H1 (cell line): ENCODE measurements at regions not wholly inside any gene's neighbourhood (a gene's known extent, or its start where the extent isn't known, plus 50 kb on each side); places are given as distances from the start of the nearest gene placed in this dataset.

Experiments used
- CTCF ChIA-PET: fragments of 300-600 bp; sonication (Branson Sonifier 250); formaldehyde crosslinking; loops from one replicate; lab custom pipeline; 2021; ENCODE audit not compliant: partially characterized antibody; lab: Charles Lee
- POLR2A ChIA-PET: fragments of 300-600 bp; sonication (Branson Sonifier 250); formaldehyde crosslinking; loops from one replicate; lab custom pipeline; 2021; ENCODE audit warnings: inconsistent platforms; ENCODE audit not compliant: partially characterized antibody; lab: Charles Lee
- DNase-seq, 2 experiments: peaks; one replicate each; pipeline versions ENCODE4 v3.0.0 to v3.0.0-alpha.2; 2010 to 2022; ENCODE audit warnings: low spot score in 2 of 2, low read depth in 1 of 2, mixed read lengths in 1 of 2
- FAIRE-seq: peaks from 2 replicates; lab custom pipeline; 2011; peaks lifted over from hg19 to GRCh38; lab: Jason Lieb, UNC
- H2AFZ ChIP-seq: 2 replicates; pipeline ENCODE4 v1.8.1; 2012; ENCODE audit warnings: low read length, inconsistent platforms
- H2AK5ac ChIP-seq: 2 replicates; pipeline ENCODE4 v1.6.1; 2013; ENCODE audit warnings: low read depth, low read length
- H2BK120ac ChIP-seq: replicated peaks from 2 replicates; pipeline ENCODE3; 2013; ENCODE audit warnings: low read depth, low read length, inconsistent platforms
- H2BK12ac ChIP-seq: 2 replicates; pipeline ENCODE4 v1.6.1; 2013; ENCODE audit warnings: low read depth, low read length
- H2BK15ac ChIP-seq: 2 replicates; pipeline ENCODE4 v1.6.1; 2013; ENCODE audit warnings: low read length
- H2BK20ac ChIP-seq: 2 replicates; pipeline ENCODE4 v1.6.1; 2013; ENCODE audit warnings: low read length
- H2BK5ac ChIP-seq: 2 replicates; pipeline ENCODE4 v1.6.1; 2013; ENCODE audit warnings: low read depth, low read length
- H3K14ac ChIP-seq: 2 replicates; pipeline ENCODE4 v1.6.1; 2013; ENCODE audit warnings: inconsistent platforms; ENCODE audit not compliant: insufficient read length
- H3K18ac ChIP-seq: 2 replicates; pipeline ENCODE4 v1.6.1; 2013; ENCODE audit warnings: low read length; ENCODE audit errors: extremely low read depth
- H3K23ac ChIP-seq: 2 replicates; pipeline ENCODE4 v1.6.1; 2013; ENCODE audit warnings: inconsistent platforms; ENCODE audit not compliant: insufficient read length
- H3K23me2 ChIP-seq: 2 replicates; pipeline ENCODE4 v1.6.1; 2013; ENCODE audit warnings: low read depth, low read length
- H3K27ac ChIP-seq: 2 replicates; pipeline ENCODE4 v1.6.1; 2011; ENCODE audit warnings: low read depth, low read length, inconsistent platforms
- H3K27me3 ChIP-seq, 4 experiments: replicated peaks in 1 of 4; 1 replicate in 1 of 4; 2 replicates in 3 of 4; pipeline versions ENCODE4 v1.6.1 to v1.8.1; 2011 to 2013; ENCODE audit warnings: low read length in 3 of 4, mild to moderate bottlenecking in 3 of 4, inconsistent platforms in 2 of 4, mixed read lengths in 2 of 4, moderate library complexity in 1 of 4; ENCODE audit not compliant: control insufficient read depth in 3 of 4, insufficient read depth in 3 of 4; ENCODE audit errors: extremely low read depth in 1 of 4
- H3K36me3 ChIP-seq, 4 experiments: 2 replicates each; pipeline versions ENCODE4 v1.6.1 to v1.8.1; 2011 to 2013; ENCODE audit warnings: mild to moderate bottlenecking in 4 of 4, low read length in 3 of 4, moderate library complexity in 2 of 4, control low read depth in 1 of 4, inconsistent platforms in 1 of 4; ENCODE audit not compliant: insufficient read depth in 4 of 4, control insufficient read depth in 2 of 4
- H3K4ac ChIP-seq: replicated peaks from 2 replicates; pipeline ENCODE3; 2013; ENCODE audit warnings: low read length, low read depth, mixed read lengths, inconsistent platforms; ENCODE audit not compliant: insufficient read length
- H3K4me1 ChIP-seq, 4 experiments: replicated peaks in 1 of 4; 1 replicate in 1 of 4; 2 replicates in 3 of 4; pipeline versions ENCODE4 v1.6.1 to v1.8.1; 2011 to 2013; ENCODE audit warnings: low read length in 3 of 4, inconsistent platforms in 2 of 4, mixed read lengths in 1 of 4; ENCODE audit not compliant: insufficient read depth in 4 of 4, control insufficient read depth in 3 of 4
- H3K4me2 ChIP-seq, 2 experiments: 2 replicates each; pipeline versions ENCODE4 v1.6.1 to v1.8.1; 2011 to 2013; ENCODE audit warnings: low read depth in 2 of 2, low read length in 2 of 2, control low read depth in 1 of 2, inconsistent platforms in 1 of 2, mild to moderate bottlenecking in 1 of 2; ENCODE audit not compliant: insufficient read depth in 1 of 2
- H3K4me3 ChIP-seq, 4 experiments: fragments of 200-600, 300-600 bp in 1 of 4; sonication (generic), shearing (Covaris generic), sonication (Bioruptor Twin) in 1 of 4; 2 replicates each; pipeline versions ENCODE4 v1.5.1 to v1.8.1; 2011 to 2016; ENCODE audit warnings: low read length in 4 of 4, low read depth in 3 of 4, control low read depth in 2 of 4, inconsistent platforms in 2 of 4, mild to moderate bottlenecking in 2 of 4, mixed read lengths in 1 of 4, moderate library complexity in 1 of 4; ENCODE audit not compliant: insufficient read depth in 2 of 4; ENCODE audit errors: extremely low read depth in 1 of 4
- H3K56ac ChIP-seq: replicated peaks from 2 replicates; pipeline ENCODE3; 2013; ENCODE audit warnings: low read depth, mild to moderate bottlenecking, mixed read lengths, low read length, inconsistent platforms; ENCODE audit not compliant: insufficient read length
- H3K79me1 ChIP-seq: 2 replicates; pipeline ENCODE4 v1.6.1; 2013; ENCODE audit warnings: low read depth, low read length, control low read depth
- H3K79me2 ChIP-seq, 2 experiments: 2 replicates each; pipeline versions ENCODE4 v1.6.1 to v1.8.1; 2012 to 2013; ENCODE audit warnings: low read length in 2 of 2, mild to moderate bottlenecking in 2 of 2, inconsistent platforms in 1 of 2; ENCODE audit not compliant: insufficient read depth in 2 of 2, control insufficient read depth in 1 of 2
- H3K9ac ChIP-seq, 4 experiments: replicated peaks in 1 of 4; 1 replicate in 1 of 4; 2 replicates in 3 of 4; pipeline versions ENCODE4 v1.6.1 to v1.8.1; 2011 to 2013; ENCODE audit warnings: low read depth in 3 of 4, low read length in 3 of 4, control low read depth in 2 of 4, mild to moderate bottlenecking in 2 of 4, moderate library complexity in 2 of 4, inconsistent platforms in 1 of 4; ENCODE audit errors: extremely low read depth in 1 of 4
- H3K9me3 ChIP-seq, 2 experiments: 2 replicates each; pipeline versions ENCODE4 v1.6.1 to v1.8.1; 2012 to 2013; ENCODE audit warnings: mild to moderate bottlenecking in 2 of 2, moderate library complexity in 2 of 2, control low read depth in 1 of 2, inconsistent platforms in 1 of 2, low read depth in 1 of 2, low read length in 1 of 2, mixed read lengths in 1 of 2; ENCODE audit not compliant: insufficient read depth in 2 of 2
- H4K20me1 ChIP-seq, 2 experiments: replicated peaks in 1 of 2; 2 replicates each; pipeline versions ENCODE3 to v1.8.1; 2011 to 2013; ENCODE audit warnings: inconsistent platforms in 2 of 2, low read length in 2 of 2, mild to moderate bottlenecking in 1 of 2; ENCODE audit not compliant: insufficient read depth in 2 of 2, control insufficient read depth in 1 of 2
- H4K5ac ChIP-seq: 2 replicates; pipeline ENCODE4 v1.6.1; 2013; ENCODE audit warnings: low read length, low read depth, mixed read lengths, inconsistent platforms; ENCODE audit not compliant: insufficient read length
- H4K8ac ChIP-seq: 2 replicates; pipeline ENCODE4 v1.8.0; 2013; ENCODE audit warnings: mild to moderate bottlenecking, moderate library complexity, low read length, inconsistent platforms; ENCODE audit not compliant: insufficient read depth; ENCODE audit errors: extremely low read depth
- H4K91ac ChIP-seq: replicated peaks from 2 replicates; pipeline ENCODE3; 2013; ENCODE audit warnings: low read length, mixed read lengths, inconsistent platforms; ENCODE audit not compliant: insufficient read length
- CHD2 ChIP-seq: IDR thresholded peaks from 2 replicates; pipeline ENCODE4 v1.6.1; 2012; ENCODE audit warnings: low read length, improper control_type of control experiment
- EP300 ChIP-seq, 2 experiments: IDR thresholded peaks; 1 replicate in 1 of 2; 2 replicates in 1 of 2; pipeline ENCODE4 v1.6.1; 2011 to 2012; ENCODE audit warnings: low read depth in 2 of 2, low read length in 2 of 2, mild to moderate bottlenecking in 2 of 2, borderline replicate concordance in 1 of 2, inconsistent platforms in 1 of 2, moderate library complexity in 1 of 2
- HDAC6 ChIP-seq: IDR thresholded peaks from one replicate; pipeline ENCODE4 v1.7.1; 2012; ENCODE audit warnings: low read depth, mild to moderate bottlenecking, inconsistent platforms, low read length, moderate library complexity
- KDM4A ChIP-seq: IDR thresholded peaks from one replicate; pipeline ENCODE4 v1.7.1; 2012; ENCODE audit warnings: low read depth, mild to moderate bottlenecking, moderate library complexity, low read length, inconsistent platforms; ENCODE audit not compliant: severe bottlenecking
- PHF8 ChIP-seq: fragments of 200-600 bp; sonication (generic); conservative IDR thresholded peaks from 2 replicates; pipeline ENCODE4 v1.7.1; 2012; ENCODE audit warnings: low read depth, mild to moderate bottlenecking, inconsistent platforms, low read length, moderate library complexity
- POLR2A ChIP-seq, 2 experiments: IDR thresholded peaks; 1 replicate in 1 of 2; 2 replicates in 1 of 2; pipeline ENCODE4 v1.6.1; 2011; ENCODE audit warnings: low read depth in 2 of 2, low read length in 2 of 2, mild to moderate bottlenecking in 2 of 2; ENCODE audit errors: control extremely low read depth in 1 of 2
- RNF2 ChIP-seq: fragments of 200-900, 300-1000 bp; sonication (generic); IDR thresholded peaks from 2 replicates; pipeline ENCODE4 v1.7.1; 2016; ENCODE audit warnings: borderline replicate concordance, low read depth, mild to moderate bottlenecking, antibody characterized with exemption, low read length; ENCODE audit not compliant: poor library complexity, severe bottlenecking; ENCODE audit errors: missing control alignments
- SRF ChIP-seq: IDR thresholded peaks from 2 replicates; pipeline ENCODE4 v1.6.1; 2011; ENCODE audit warnings: mild to moderate bottlenecking, low read depth, low read length, moderate library complexity
- SUZ12 ChIP-seq: fragments of 200-600 bp; sonication (generic); IDR thresholded peaks from 2 replicates; pipeline ENCODE4 v1.6.1; 2012; ENCODE audit warnings: mild to moderate bottlenecking, inconsistent platforms, low read length, moderate library complexity, mixed read lengths
- TAF1 ChIP-seq: IDR thresholded peaks from 2 replicates; pipeline ENCODE4 v1.6.1; 2011; ENCODE audit warnings: mild to moderate bottlenecking, low read depth, low read length
- TBP ChIP-seq: IDR thresholded peaks from 2 replicates; pipeline ENCODE4 v1.6.1; 2011; ENCODE audit warnings: low read depth, low read length, improper control_type of control experiment
- WGBS, 2 experiments: shearing (Covaris generic) in 1 of 2; methylation state at CpG; one replicate each; pipeline versions ENCODE4 v1.1.6 to v1.1.7; 2013 to 2015; ENCODE audit warnings: low lambda C conversion rate in 2 of 2, mixed read lengths in 2 of 2, inconsistent platforms in 1 of 2, low coverage in 1 of 2, missing lambda C conversion rate in 1 of 2; ENCODE audit not compliant: insufficient replicate concordance in 2 of 2, insufficient coverage in 1 of 2, insufficient read length in 1 of 2; ENCODE audit errors: extremely low coverage in 1 of 2, missing lambda C conversion rate in 1 of 2; 5-methylcytosine and 5-hydroxymethylcytosine counted together

DNA sequence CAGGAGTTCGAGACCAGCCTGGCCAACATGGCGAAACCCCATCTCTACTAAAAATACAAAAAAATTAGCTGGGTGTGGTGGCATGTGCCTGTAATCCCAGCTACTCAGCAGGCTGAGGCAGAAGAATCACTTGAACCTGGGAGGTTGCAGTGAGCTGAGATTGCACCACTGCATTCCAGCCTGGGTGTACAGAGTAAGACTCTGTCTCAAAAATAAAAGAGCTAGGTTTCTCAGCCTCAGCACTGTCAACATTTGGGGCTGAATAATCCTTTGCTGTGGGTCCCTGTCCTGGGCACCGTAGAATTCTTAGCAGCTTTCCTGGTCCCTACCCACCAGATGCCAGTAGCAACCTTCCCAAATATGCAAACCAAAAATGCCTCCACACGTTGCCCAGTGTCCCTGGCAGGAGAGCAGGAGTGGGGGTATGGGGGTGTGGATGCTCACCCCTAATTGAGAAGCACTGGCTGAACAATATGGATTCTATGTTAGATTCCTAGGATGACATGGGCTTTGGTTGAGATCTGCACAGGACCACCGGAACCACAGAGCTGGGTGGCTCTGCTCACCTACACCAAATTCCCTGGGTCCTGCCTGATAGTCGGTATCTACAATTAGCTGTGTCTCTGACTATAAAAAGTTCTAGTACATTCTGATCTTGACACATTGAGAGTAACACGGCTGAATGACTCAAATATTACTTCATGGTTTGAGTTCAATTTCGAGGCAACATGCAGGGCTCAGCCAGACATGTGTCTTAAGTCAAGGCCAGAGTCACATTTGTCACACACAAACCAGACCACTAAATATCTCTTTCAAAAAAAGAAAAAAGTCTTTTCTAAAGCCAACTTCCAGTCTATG, 577.0 kb upstream of the MDFIC2 start:
- ChIA-PET POLR2A (no interaction called here), CTCF (interaction anchor here (0.9 to 1.6 kb wide), 2 partner anchors 11 to 340 kb away, joined by 4 to 6 read pairs; no protein-coding TSS in a partner anchor)
- H4K20me1 ChIP-seq: no peaks in the 10 kb centered on the region
- H3K9ac ChIP-seq: no peak overlapping the region
- no peak overlapping the region for H3K14ac ChIP-seq
- no peak overlapping the region for H2BK5ac ChIP-seq
- no peaks in the 10 kb centered on the region for H3K79me2 ChIP-seq
- no peak overlapping the region for H2AK5ac ChIP-seq
- H4K8ac ChIP-seq: no peak overlapping the region
- DNase-seq: no peak
- H3K23me2 ChIP-seq: no peaks in the 10 kb centered on the region
- no peaks in the 10 kb centered on the region for H3K27me3 ChIP-seq
- H2BK120ac ChIP-seq: no peak overlapping the region
- H4K5ac ChIP-seq: no peak overlapping the region
- H3K4me2 ChIP-seq: no peak overlapping the region
- H3K56ac ChIP-seq: no peak overlapping the region
- WGBS, 2 experiments: 85% methylated on average over 8 of the region's 8 CpGs; no CpG with 5 or more reads in 1 of the 2 experiments
- H3K18ac ChIP-seq: no peak overlapping the region
- H4K91ac ChIP-seq: no peak overlapping the region
- H2BK12ac ChIP-seq: no peak overlapping the region
- no peak overlapping the region for H2BK15ac ChIP-seq
- no peak overlapping the region for H3K4me3 ChIP-seq
- no peaks in the 10 kb centered on the region for H3K9me3 ChIP-seq
- H3K27ac ChIP-seq: no peak overlapping the region
- H3K4ac ChIP-seq: no peak overlapping the region
- H3K36me3 ChIP-seq: no peaks in the 10 kb centered on the region
- H3K4me1 ChIP-seq: no peaks in the 10 kb centered on the region
- no peak overlapping the region for H3K23ac ChIP-seq
- no peak overlapping the region for H2AFZ ChIP-seq
- no peaks in the 10 kb centered on the region for H3K79me1 ChIP-seq
- no peak overlapping the region for H2BK20ac ChIP-seq
- FAIRE-seq: no peak
- TF ChIP-seq TAF1 (no peak), SRF (no peak), CHD2 (no peak), HDAC6 (no peak), PHF8 (no peak), RNF2 (no peak), TBP (no peak), EP300 (IDR thresholded peaks at IDR 0.05; ENCODE audit: borderline replicate concordance in 1 of 2, low read depth in 2 of 2, low read length in 2 of 2) (no peak), POLR2A (IDR thresholded peaks at IDR 0.05; ENCODE audit: control extremely low read depth in 1 of 2, low read depth in 2 of 2, low read length in 2 of 2) (no peak), SUZ12 (no peak), KDM4A (no peak)
